Neuronal stem cell (in vitro differentiated cells): ENCODE measurements at regions not wholly inside any gene's neighbourhood (a gene's known extent, or its start where the extent isn't known, plus 50 kb on each side); places are given as distances from the start of the nearest gene placed in this dataset.

Experiments
- DNase-seq: peaks from one replicate; pipeline ENCODE4 v3.0.0-alpha.2; 2013; ENCODE audit warnings: low spot score
- H2AFZ ChIP-seq: one replicate; pipeline ENCODE4 v1.6.1; 2013; ENCODE audit warnings: mild to moderate bottlenecking, low read length, inconsistent platforms
- H2AK5ac ChIP-seq: 2 replicates; pipeline ENCODE4 v1.6.1; 2013; ENCODE audit warnings: low read depth, mild to moderate bottlenecking, inconsistent platforms, low read length, moderate library complexity, mixed read lengths
- H2BK120ac ChIP-seq: 2 replicates; pipeline ENCODE4 v1.6.1; 2013; ENCODE audit warnings: low read depth, mild to moderate bottlenecking, inconsistent platforms, low read length, moderate library complexity, mixed read lengths
- H2BK12ac ChIP-seq: one replicate; pipeline ENCODE4 v1.6.1; 2013; ENCODE audit warnings: low read length, inconsistent platforms
- H2BK15ac ChIP-seq: 2 replicates; pipeline ENCODE4 v1.6.1; 2013; ENCODE audit warnings: mild to moderate bottlenecking, low read length, inconsistent platforms, mixed read lengths
- H2BK5ac ChIP-seq: one replicate; pipeline ENCODE4 v1.6.1; 2013; ENCODE audit warnings: inconsistent platforms, mild to moderate bottlenecking, low read length, moderate library complexity
- H3K14ac ChIP-seq: one replicate; pipeline ENCODE4 v1.6.1; 2013; ENCODE audit warnings: low read length, inconsistent platforms
- H3K18ac ChIP-seq: 2 replicates; pipeline ENCODE4 v1.6.1; 2013; ENCODE audit warnings: low read length, inconsistent platforms
- H3K23ac ChIP-seq: 2 replicates; pipeline ENCODE4 v1.6.1; 2013; ENCODE audit warnings: low read depth, mild to moderate bottlenecking, mixed read lengths, low read length, inconsistent platforms; ENCODE audit not compliant: poor library complexity
- H3K27ac ChIP-seq: replicated peaks from 3 replicates; pipeline ENCODE4 v1.5.1; 2013; ENCODE audit warnings: low read length, inconsistent platforms
- H3K27me3 ChIP-seq, 3 experiments: 2 replicates each; pipeline ENCODE4 v1.6.1; 2013; ENCODE audit warnings: low read length in 3 of 3, mild to moderate bottlenecking in 2 of 3, inconsistent platforms in 1 of 3, low read depth in 1 of 3, mixed read lengths in 1 of 3, moderate library complexity in 1 of 3; ENCODE audit not compliant: control insufficient read depth in 3 of 3, insufficient read depth in 3 of 3
- H3K36me3 ChIP-seq, 2 donors: replicated peaks in 1 of 2; 2 replicates each; pipeline ENCODE4 v1.6.1; 2013; ENCODE audit warnings: low read length in 2 of 2; ENCODE audit not compliant: control insufficient read depth in 2 of 2, insufficient read depth in 2 of 2
- H3K4ac ChIP-seq: 2 replicates; pipeline ENCODE4 v1.6.1; 2013; ENCODE audit warnings: inconsistent platforms, mild to moderate bottlenecking, low read length, moderate library complexity
- H3K4me1 ChIP-seq, 2 donors: 1 replicate in 1 of 2; 2 replicates in 1 of 2; pipeline ENCODE4 v1.6.1; 2013; ENCODE audit warnings: low read length in 2 of 2, low read depth in 1 of 2; ENCODE audit not compliant: control insufficient read depth in 2 of 2, insufficient read depth in 1 of 2
- H3K4me2 ChIP-seq: one replicate; pipeline ENCODE4 v1.6.1; 2013; ENCODE audit warnings: mild to moderate bottlenecking, low read length, inconsistent platforms; ENCODE audit not compliant: insufficient read depth, poor library complexity, severe bottlenecking
- H3K4me3 ChIP-seq, 2 donors: 2 replicates each; pipeline ENCODE4 v1.5.1; 2013; ENCODE audit warnings: low read length in 2 of 2, mild to moderate bottlenecking in 2 of 2, inconsistent platforms in 1 of 2, moderate library complexity in 1 of 2
- H3K79me1 ChIP-seq: one replicate; pipeline ENCODE4 v1.6.1; 2013; ENCODE audit warnings: low read depth, mild to moderate bottlenecking, inconsistent platforms, low read length, moderate library complexity
- H3K9ac ChIP-seq: one replicate; pipeline ENCODE4 v1.6.1; 2013; ENCODE audit warnings: mild to moderate bottlenecking, low read depth, low read length, inconsistent platforms; ENCODE audit not compliant: poor library complexity
- H3K9me3 ChIP-seq, 2 donors: replicated peaks in 1 of 2; 2 replicates each; pipeline versions ENCODE3 to v1.6.1; 2013; ENCODE audit warnings: low read length in 2 of 2, mild to moderate bottlenecking in 2 of 2, inconsistent platforms in 1 of 2, low read depth in 1 of 2, mixed read lengths in 1 of 2, moderate library complexity in 1 of 2; ENCODE audit not compliant: control insufficient read depth in 2 of 2, insufficient read depth in 1 of 2
- H4K8ac ChIP-seq: one replicate; pipeline ENCODE4 v1.6.1; 2013; ENCODE audit warnings: low read depth, mild to moderate bottlenecking, inconsistent platforms, low read length, moderate library complexity
- H4K91ac ChIP-seq: one replicate; pipeline ENCODE4 v1.6.1; 2013; ENCODE audit warnings: low read length, low read depth, mild to moderate bottlenecking, inconsistent platforms; ENCODE audit not compliant: poor library complexity
- WGBS, 2 donors: extraction: QIAGEN DNeasy Blood & Tissue Kit; methylation state at CpG; one replicate each; pipeline ENCODE4 v1.1.7; 2013; ENCODE audit warnings: missing lambda C conversion rate in 2 of 2, mixed read lengths in 1 of 2; ENCODE audit not compliant: insufficient read length in 2 of 2, insufficient replicate concordance in 1 of 2; ENCODE audit errors: extremely low coverage in 2 of 2; 5-methylcytosine and 5-hydroxymethylcytosine counted together

DNA sequence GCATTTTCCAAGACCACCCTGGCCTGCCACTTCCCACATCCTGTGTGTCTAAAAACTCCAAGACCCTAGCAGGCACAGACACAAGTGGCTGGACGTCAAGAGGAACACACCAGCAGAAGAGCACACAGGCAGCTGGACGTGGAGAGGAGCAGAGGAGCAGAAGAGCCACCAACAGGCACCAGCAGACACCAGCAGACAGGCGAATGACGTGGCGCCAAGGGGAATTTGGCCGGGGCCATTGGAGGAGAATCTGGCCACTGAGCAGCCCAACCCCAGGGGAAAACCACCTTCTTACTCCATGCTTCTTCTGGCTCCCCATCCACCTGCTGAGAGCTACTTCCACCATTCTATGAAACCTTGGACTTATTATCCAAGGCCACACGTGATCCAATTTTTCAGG, 243.1 kb upstream of the CTSO start:
- H3K4ac ChIP-seq: no peak overlapping the region
- H3K18ac ChIP-seq: peak overlapping the region; percentile 64
- peak overlapping the region; percentile 82 for H3K14ac ChIP-seq
- H3K27me3 ChIP-seq: no peaks in the 10 kb centered on the region
- H3K9ac ChIP-seq: no peak overlapping the region
- H2BK15ac ChIP-seq: no peak overlapping the region
- no peak for DNase-seq
- no peak overlapping the region for H3K23ac ChIP-seq
- H2BK120ac ChIP-seq: no peak overlapping the region
- WGBS, 2 donors: no CpG with 5 or more reads among the region's 7 CpGs
- no peak overlapping the region for H2AK5ac ChIP-seq
- H4K8ac ChIP-seq: peak overlapping the region; percentile 17
- no peak overlapping the region for H2BK12ac ChIP-seq
- no peaks in the 10 kb centered on the region for H3K79me1 ChIP-seq
- H4K91ac ChIP-seq: no peak overlapping the region
- no peak overlapping the region for H3K27ac ChIP-seq
- no peaks in the 10 kb centered on the region for H3K9me3 ChIP-seq
- no peaks in the 10 kb centered on the region for H3K36me3 ChIP-seq
- no peak overlapping the region for H2BK5ac ChIP-seq
- no peak overlapping the region for H3K4me2 ChIP-seq
- no peak overlapping the region for H2AFZ ChIP-seq
- no peaks in the 10 kb centered on the region for H3K4me1 ChIP-seq
- no peak overlapping the region for H3K4me3 ChIP-seq

DNA sequence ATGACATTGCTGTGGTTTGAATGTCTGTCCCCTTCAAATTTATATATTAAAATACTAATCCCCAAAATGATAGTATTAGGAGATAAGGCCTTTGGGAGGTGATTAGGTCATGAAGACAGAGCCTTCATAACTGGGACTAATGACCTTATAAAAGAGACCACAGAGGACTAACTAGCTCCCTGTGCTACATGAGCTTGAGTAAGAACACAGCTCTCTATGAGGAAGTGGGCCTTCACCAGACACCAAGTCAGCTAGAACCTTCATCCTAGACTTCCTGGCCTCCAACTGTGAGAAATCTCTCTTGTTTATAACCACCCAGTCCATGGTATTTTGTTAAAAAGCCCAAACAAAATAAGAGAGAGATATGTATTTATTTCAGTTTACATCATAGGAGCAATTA, 242.2 kb upstream of the CTSO start:
- H3K27ac ChIP-seq: no peak overlapping the region
- H3K9ac ChIP-seq: no peak overlapping the region
- no peak overlapping the region for H3K23ac ChIP-seq
- H2BK12ac ChIP-seq: no peak overlapping the region
- no peak overlapping the region for H2AFZ ChIP-seq
- no peaks in the 10 kb centered on the region for H3K27me3 ChIP-seq
- H3K4ac ChIP-seq: no peak overlapping the region
- H2BK15ac ChIP-seq: no peak overlapping the region
- no peaks in the 10 kb centered on the region for H3K9me3 ChIP-seq
- H3K4me3 ChIP-seq: no peak overlapping the region
- no peak overlapping the region for H3K18ac ChIP-seq
- no peak overlapping the region for H2BK120ac ChIP-seq
- H3K4me1 ChIP-seq: no peaks in the 10 kb centered on the region
- no peaks in the 10 kb centered on the region for H3K79me1 ChIP-seq
- no peak overlapping the region for H4K8ac ChIP-seq
- H2BK5ac ChIP-seq: no peak overlapping the region
- no peak overlapping the region for H3K14ac ChIP-seq
- H4K91ac ChIP-seq: no peak overlapping the region
- H2AK5ac ChIP-seq: no peak overlapping the region
- no peak for DNase-seq
- no peak overlapping the region for H3K4me2 ChIP-seq
- H3K36me3 ChIP-seq: no peaks in the 10 kb centered on the region

DNA sequence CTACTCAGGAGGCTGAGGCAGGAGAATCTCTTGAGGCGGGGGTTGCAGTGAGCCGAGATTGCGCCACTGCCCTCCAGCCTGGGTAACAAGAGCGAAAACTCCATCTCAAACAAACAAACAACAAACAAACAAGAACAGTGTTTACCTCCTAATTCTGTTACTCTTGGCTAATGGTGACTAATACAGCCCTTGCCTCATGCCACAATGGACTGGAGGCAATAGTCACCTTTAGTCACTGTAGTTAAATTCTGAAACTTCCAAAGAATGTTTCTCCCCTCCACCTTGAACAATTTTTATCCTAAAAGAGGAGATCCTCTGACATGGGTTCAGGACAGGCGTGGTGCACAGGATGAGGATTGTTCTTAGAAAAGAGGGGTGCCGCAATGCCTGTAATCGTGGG, 241.2 kb upstream of the CTSO start:
- H3K79me1 ChIP-seq: no peaks in the 10 kb centered on the region
- H3K4me1 ChIP-seq: no peaks in the 10 kb centered on the region
- no peak overlapping the region for H3K27ac ChIP-seq
- H3K9me3 ChIP-seq: no peaks in the 10 kb centered on the region
- no peak overlapping the region for H4K8ac ChIP-seq
- H2AK5ac ChIP-seq: no peak overlapping the region
- H3K14ac ChIP-seq: no peak overlapping the region
- H3K4me2 ChIP-seq: no peak overlapping the region
- no peak for DNase-seq
- no peak overlapping the region for H2BK12ac ChIP-seq
- no peak overlapping the region for H3K18ac ChIP-seq
- H3K9ac ChIP-seq: no peak overlapping the region
- WGBS, 2 donors: no CpG with 5 or more reads among the region's 7 CpGs
- H3K23ac ChIP-seq: no peak overlapping the region
- H3K36me3 ChIP-seq: no peaks in the 10 kb centered on the region
- no peaks in the 10 kb centered on the region for H3K27me3 ChIP-seq
- no peak overlapping the region for H3K4ac ChIP-seq
- H2AFZ ChIP-seq: no peak overlapping the region
- no peak overlapping the region for H2BK120ac ChIP-seq
- no peak overlapping the region for H4K91ac ChIP-seq
- no peak overlapping the region for H2BK5ac ChIP-seq
- H3K4me3 ChIP-seq: no peak overlapping the region
- no peak overlapping the region for H2BK15ac ChIP-seq

DNA sequence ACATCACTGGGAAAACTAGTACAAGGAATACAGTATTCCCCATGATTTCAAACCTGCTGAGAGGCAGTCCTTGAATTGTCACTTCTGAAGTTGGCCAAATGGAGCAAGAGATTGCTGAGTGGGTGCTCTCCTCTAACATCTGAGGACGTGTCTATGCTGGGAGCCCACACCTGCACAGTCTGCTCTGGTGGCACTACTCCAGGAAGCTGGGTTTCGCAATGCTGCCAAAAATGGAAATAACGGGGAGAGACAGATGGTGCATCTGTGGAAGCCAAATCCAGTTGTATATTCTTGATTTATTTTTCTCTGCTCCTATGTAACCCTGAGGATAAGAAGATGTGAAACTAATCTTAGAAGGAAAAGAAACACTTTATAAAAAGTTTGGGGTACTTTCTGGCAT, 240.1 kb upstream of the CTSO start:
- Histone ChIP-seq H3K36me3 (no peaks in the 10 kb centered on the region), H2BK120ac (no peak overlapping the region), H2BK12ac (no peak overlapping the region), H3K18ac (no peak overlapping the region), H3K4me1 (no peaks in the 10 kb centered on the region), H4K91ac (no peak overlapping the region), H4K8ac (no peak overlapping the region), H2AFZ (no peak overlapping the region), H3K23ac (no peak overlapping the region), H3K27me3 (no peaks in the 10 kb centered on the region), H3K9ac (no peak overlapping the region), H3K4me2 (no peak overlapping the region), H3K27ac (no peak overlapping the region), H2BK5ac (no peak overlapping the region), H2AK5ac (no peak overlapping the region), H3K79me1 (no peaks in the 10 kb centered on the region), H3K4ac (no peak overlapping the region), H3K9me3 (no peaks in the 10 kb centered on the region), H3K4me3 (no peak overlapping the region), H3K14ac (no peak overlapping the region), H2BK15ac (no peak overlapping the region)
- no CpG with 5 or more reads among the region's 3 CpGs for WGBS, 2 donors
- DNase-seq: no peak
